Neural progenitor cell (in vitro differentiated cells): ENCODE measurements at regions not wholly inside any gene's neighbourhood (a gene's known extent, or its start where the extent isn't known, plus 50 kb on each side); places are given as distances from the start of the nearest gene placed in this dataset.

Experiments
- DNase-seq: peaks from one replicate; pipeline ENCODE4 v3.0.0-alpha.2; 2016; ENCODE audit warnings: low spot score
- H2AFZ ChIP-seq: fragments of 200-600 bp; sonication (generic); replicated peaks from 2 replicates; pipeline ENCODE4 v1.6.1; 2016; ENCODE audit warnings: antibody characterized with exemption
- H3F3A ChIP-seq: fragments of 200-600 bp; sonication (generic); 2 replicates; pipeline ENCODE4 v1.6.1; 2016; ENCODE audit warnings: antibody characterized with exemption, low read depth
- H3K27ac ChIP-seq: fragments of 200-600 bp; sonication (generic); 2 replicates; pipeline ENCODE4 v1.5.1; 2016; ENCODE audit warnings: mild to moderate bottlenecking
- H3K27me3 ChIP-seq: fragments of 200-600 bp; sonication (generic); 2 replicates; pipeline ENCODE4 v1.6.1; 2016; ENCODE audit warnings: mild to moderate bottlenecking, moderate library complexity
- H3K36me3 ChIP-seq: fragments of 200-600 bp; sonication (generic); 2 replicates; pipeline ENCODE4 v1.5.1; 2016
- H3K4me1 ChIP-seq: fragments of 200-600 bp; sonication (generic); 2 replicates; pipeline ENCODE4 v1.6.1; 2016; ENCODE audit warnings: mixed run types
- H3K4me2 ChIP-seq: fragments of 200-600 bp; sonication (generic); 2 replicates; pipeline ENCODE4 v1.6.1; 2016
- H3K4me3 ChIP-seq: fragments of 200-600 bp; sonication (generic); 2 replicates; pipeline ENCODE4 v1.5.1; 2016
- H3K79me2 ChIP-seq: fragments of 200-600 bp; sonication (generic); 2 replicates; pipeline ENCODE4 v1.6.1; 2016; ENCODE audit warnings: low read depth
- H3K9ac ChIP-seq: fragments of 200-600 bp; sonication (generic); 2 replicates; pipeline ENCODE4 v1.6.1; 2016
- H3K9me3 ChIP-seq: fragments of 200-600 bp; sonication (generic); 2 replicates; pipeline ENCODE4 v1.5.1; 2016; ENCODE audit warnings: low read depth
- H4K20me1 ChIP-seq: fragments of 200-600 bp; sonication (generic); 2 replicates; pipeline ENCODE4 v1.6.1; 2016; ENCODE audit warnings: low read depth
- H3K27ac Mint-ChIP-seq: 3 replicates; pipeline ENCODE4 v1.8.0; 2021; ENCODE audit warnings: mixed read lengths
- H3K27me3 Mint-ChIP-seq: 2 replicates; pipeline ENCODE4 v1.8.0; 2022; ENCODE audit warnings: low read depth, mild to moderate bottlenecking, inconsistent platforms, moderate library complexity, mixed read lengths; ENCODE audit not compliant: insufficient read depth
- H3K36me3 Mint-ChIP-seq: 3 replicates; pipeline ENCODE4 v1.8.0; 2021; ENCODE audit warnings: mixed read lengths
- H3K4me1 Mint-ChIP-seq: 3 replicates; pipeline ENCODE4 v1.8.0; 2021; ENCODE audit warnings: mixed read lengths
- H3K4me3 Mint-ChIP-seq: 3 replicates; pipeline ENCODE4 v1.8.0; 2021; ENCODE audit warnings: mild to moderate bottlenecking, moderate library complexity, mixed read lengths
- H3K9me3 Mint-ChIP-seq: 3 replicates; pipeline ENCODE4 v1.8.0; 2020; ENCODE audit warnings: mixed read lengths
- CTCF ChIP-seq: fragments of 200-600 bp; sonication (generic); IDR thresholded peaks from 2 replicates; pipeline ENCODE4 v1.5.1; 2017; ENCODE audit warnings: antibody characterized with exemption, mild to moderate bottlenecking
- EZH2 ChIP-seq: fragments of 200-600 bp; sonication (generic); IDR thresholded peaks from 2 replicates; pipeline ENCODE4 v1.6.1; 2017; ENCODE audit warnings: antibody characterized with exemption, mild to moderate bottlenecking, moderate library complexity
- EZH2phosphoT487 ChIP-seq: fragments of 200-600 bp; sonication (generic); IDR thresholded peaks from 2 replicates; pipeline ENCODE4 v1.6.1; 2017; ENCODE audit warnings: antibody characterized with exemption

- Histone ChIP-seq H3K27me3 (no peaks in the 10 kb centered on the region), H2AFZ (no peak overlapping the region), H3K27ac (no peak overlapping the region), H3K9me3 (no peaks in the 10 kb centered on the region), H3K4me2 (peak overlapping the region; percentile 35), H4K20me1 (no peaks in the 10 kb centered on the region), H3K4me3 (no peak overlapping the region), H3K79me2 (no peaks in the 10 kb centered on the region), H3K9ac (no peak overlapping the region), H3K4me1 (peaks cover 7% of the 10 kb centered on the region), H3F3A (no peaks in the 10 kb centered on the region), H3K36me3 (no peaks in the 10 kb centered on the region)
- peaks cover 3% of the 10 kb centered on the region for H3K4me1 Mint-ChIP-seq
- H3K4me3 Mint-ChIP-seq = no peak overlapping the region
- no peak overlapping the region for H3K27ac Mint-ChIP-seq
- no peak for DNase-seq
- H3K9me3 Mint-ChIP-seq = no peaks in the 10 kb centered on the region
- TF ChIP-seq EZH2phosphoT487 (no peak), EZH2 (no peak), CTCF (no peak)
- no peaks in the 10 kb centered on the region for H3K36me3 Mint-ChIP-seq
- H3K27me3 Mint-ChIP-seq = peaks cover 5% of the 10 kb centered on the region
These were observed 86.2 kb upstream of the SNAP25 start for GRCh38 chr20:10132387-10132786.

- no peaks in the 10 kb centered on the region for H3K9me3 Mint-ChIP-seq
- no peaks in the 10 kb centered on the region for H3K36me3 Mint-ChIP-seq
- no peaks in the 10 kb centered on the region for H3K9me3 ChIP-seq
- no peak overlapping the region for H3K9ac ChIP-seq
- H3K27ac Mint-ChIP-seq = no peak overlapping the region
- no peak overlapping the region for H3K27ac ChIP-seq
- no peaks in the 10 kb centered on the region for H3K79me2 ChIP-seq
- no peak overlapping the region for H2AFZ ChIP-seq
- peaks cover 7% of the 10 kb centered on the region for H3K4me1 ChIP-seq
- peaks cover 6% of the 10 kb centered on the region for H3K27me3 Mint-ChIP-seq
- H3K36me3 ChIP-seq = no peaks in the 10 kb centered on the region
- no peaks in the 10 kb centered on the region for H4K20me1 ChIP-seq
- H3K4me3 ChIP-seq = no peak overlapping the region
- H3K4me2 ChIP-seq = no peak overlapping the region
- no peak for TF ChIP-seq EZH2phosphoT487
- no peak for TF ChIP-seq CTCF
- TF ChIP-seq EZH2 = no peak
- H3K27me3 ChIP-seq = no peaks in the 10 kb centered on the region
- H3K4me1 Mint-ChIP-seq = peaks cover 3% of the 10 kb centered on the region
- no peak overlapping the region for H3K4me3 Mint-ChIP-seq
- no peak for DNase-seq
- no peaks in the 10 kb centered on the region for H3F3A ChIP-seq
These were observed 85.1 kb upstream of the SNAP25 start for GRCh38 chr20:10133532-10133931.

DNA sequence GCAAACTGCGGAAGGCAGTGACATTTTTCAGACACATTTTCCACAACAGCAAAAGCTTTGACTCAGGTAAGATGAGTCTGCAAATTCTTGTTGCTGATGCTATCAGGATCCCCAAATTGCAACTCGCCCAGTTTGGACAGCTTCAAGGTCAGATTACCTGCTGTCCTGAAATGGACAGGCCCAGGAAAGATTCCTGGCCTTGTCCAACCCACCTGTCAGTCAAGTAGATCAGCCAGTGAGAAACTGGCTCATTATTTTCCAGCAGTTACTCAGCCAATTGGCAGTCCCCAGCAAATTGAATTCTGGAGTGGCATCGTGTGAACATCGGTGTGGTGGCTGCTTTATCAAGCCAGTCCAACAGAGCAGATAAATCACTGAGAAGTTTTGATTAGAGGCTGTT is 84.5 kb upstream of the SNAP25 start:
- H2AFZ ChIP-seq = no peak overlapping the region
- no peak overlapping the region for H3K4me2 ChIP-seq
- Mint-ChIP-seq H3K27me3 (peaks cover 5% of the 10 kb centered on the region), H3K36me3 (no peaks in the 10 kb centered on the region), H3K9me3 (no peaks in the 10 kb centered on the region), H3K4me1 (peaks cover 3% of the 10 kb centered on the region), H3K4me3 (no peak overlapping the region), H3K27ac (no peak overlapping the region)
- no peak overlapping the region for H3K4me3 ChIP-seq
- H4K20me1 ChIP-seq = no peaks in the 10 kb centered on the region
- no peak overlapping the region for H3K9ac ChIP-seq
- no peak for TF ChIP-seq EZH2phosphoT487
- no peak overlapping the region for H3K27ac ChIP-seq
- no peaks in the 10 kb centered on the region for H3F3A ChIP-seq
- no peak for DNase-seq
- no peaks in the 10 kb centered on the region for H3K36me3 ChIP-seq
- H3K27me3 ChIP-seq = no peaks in the 10 kb centered on the region
- peaks cover 7% of the 10 kb centered on the region for H3K4me1 ChIP-seq
- H3K9me3 ChIP-seq = no peaks in the 10 kb centered on the region
- no peaks in the 10 kb centered on the region for H3K79me2 ChIP-seq

GRCh38 chr20:10135438-10135837 is 83.2 kb upstream of the SNAP25 start:
- no peak overlapping the region for H3K4me2 ChIP-seq
- no peaks in the 10 kb centered on the region for H3K79me2 ChIP-seq
- TF ChIP-seq CTCF = no peak
- TF ChIP-seq EZH2phosphoT487 = no peak
- no peak for TF ChIP-seq EZH2
- H3K4me1 ChIP-seq = peaks cover 7% of the 10 kb centered on the region
- no peaks in the 10 kb centered on the region for H3K9me3 ChIP-seq
- H3K27ac ChIP-seq = no peak overlapping the region
- Mint-ChIP-seq H3K36me3 (no peaks in the 10 kb centered on the region), H3K4me3 (no peak overlapping the region), H3K9me3 (no peaks in the 10 kb centered on the region), H3K4me1 (peaks cover 3% of the 10 kb centered on the region), H3K27ac (no peak overlapping the region), H3K27me3 (peaks cover 3% of the 10 kb centered on the region)
- no peaks in the 10 kb centered on the region for H3F3A ChIP-seq
- H3K9ac ChIP-seq = no peak overlapping the region
- no peaks in the 10 kb centered on the region for H3K36me3 ChIP-seq
- no peak for DNase-seq
- no peaks in the 10 kb centered on the region for H4K20me1 ChIP-seq
- H3K4me3 ChIP-seq = no peak overlapping the region
- no peaks in the 10 kb centered on the region for H3K27me3 ChIP-seq
- no peak overlapping the region for H2AFZ ChIP-seq
